ENCODE measurements at regions not wholly inside any gene's neighbourhood (a gene's known extent, or its start where the extent isn't known, plus 50 kb on each side); places are given as distances from the start of the nearest gene placed in this dataset.

- H3K4me1 ChIP-seq (ENCODE audit: control insufficient read depth, insufficient read depth, low read length): no peaks in the 10 kb centered on the region
- no peaks in the 10 kb centered on the region for H3K36me3 ChIP-seq (ENCODE audit: control insufficient read depth, insufficient read depth, low read length)
- no CpG with 5 or more reads among the region's 6 CpGs for WGBS (ENCODE audit: insufficient coverage, low lambda C conversion rate)
- no peak overlapping the region for H3K4me3 ChIP-seq (ENCODE audit: low read length)
- H3K27ac ChIP-seq (ENCODE audit: low read length): no peak overlapping the region
- DNase-seq: no peak
- H3K27me3 ChIP-seq (ENCODE audit: control insufficient read depth, insufficient read depth, low read length): peaks cover 5% of the 10 kb centered on the region
- no peaks in the 10 kb centered on the region for H3K9me3 ChIP-seq (ENCODE audit: control insufficient read depth, low read depth, low read length)
These were observed 332.2 kb downstream of the TEX29 start for GRCh38 chr13:111652676-111653075.

- Histone ChIP-seq H3K27me3 (ENCODE audit: control insufficient read depth, insufficient read depth, low read length) (peaks cover 5% of the 10 kb centered on the region), H3K27ac (ENCODE audit: low read length) (no peak overlapping the region), H3K9me3 (ENCODE audit: control insufficient read depth, low read depth, low read length) (no peaks in the 10 kb centered on the region), H3K4me1 (ENCODE audit: control insufficient read depth, insufficient read depth, low read length) (no peaks in the 10 kb centered on the region), H3K4me3 (ENCODE audit: low read length) (no peak overlapping the region), H3K36me3 (ENCODE audit: control insufficient read depth, insufficient read depth, low read length) (no peaks in the 10 kb centered on the region)
- 100% methylated on average over 1 of the region's 8 CpGs for WGBS (ENCODE audit: insufficient coverage, low lambda C conversion rate)
- DNase-seq: no peak
These were observed 334.1 kb downstream of the TEX29 start for GRCh38 chr13:111654531-111654930.

- H3K4me3 ChIP-seq (ENCODE audit: low read length): no peak overlapping the region
- no peaks in the 10 kb centered on the region for H3K9me3 ChIP-seq (ENCODE audit: control insufficient read depth, low read depth, low read length)
- no peaks in the 10 kb centered on the region for H3K36me3 ChIP-seq (ENCODE audit: control insufficient read depth, insufficient read depth, low read length)
- peaks cover 5% of the 10 kb centered on the region for H3K27me3 ChIP-seq (ENCODE audit: control insufficient read depth, insufficient read depth, low read length)
- no peaks in the 10 kb centered on the region for H3K4me1 ChIP-seq (ENCODE audit: control insufficient read depth, insufficient read depth, low read length)
- no peak overlapping the region for H3K27ac ChIP-seq (ENCODE audit: low read length)
- no CpG with 5 or more reads among the region's 19 CpGs for WGBS (ENCODE audit: insufficient coverage, low lambda C conversion rate)
- no peak for DNase-seq
These were observed 336.0 kb downstream of the TEX29 start for GRCh38 chr13:111656439-111656838.

- Histone ChIP-seq H3K27me3 (ENCODE audit: control insufficient read depth, insufficient read depth, low read length) (peaks cover 5% of the 10 kb centered on the region), H3K4me3 (ENCODE audit: low read length) (no peak overlapping the region), H3K4me1 (ENCODE audit: control insufficient read depth, insufficient read depth, low read length) (no peaks in the 10 kb centered on the region), H3K9me3 (ENCODE audit: control insufficient read depth, low read depth, low read length) (no peaks in the 10 kb centered on the region), H3K27ac (ENCODE audit: low read length) (no peak overlapping the region), H3K36me3 (ENCODE audit: control insufficient read depth, insufficient read depth, low read length) (no peaks in the 10 kb centered on the region)
- WGBS (ENCODE audit: insufficient coverage, low lambda C conversion rate): no CpG with 5 or more reads among the region's 5 CpGs
- DNase-seq: no peak
These were observed 336.6 kb downstream of the TEX29 start for GRCh38 chr13:111657013-111657412.

GRCh38 chr13:111658145-111659100, 338.0 kb downstream of the TEX29 start:
- H3K27ac ChIP-seq (ENCODE audit: low read length): no peak overlapping the region
- peaks cover 2% of the 10 kb centered on the region for H3K27me3 ChIP-seq (ENCODE audit: control insufficient read depth, insufficient read depth, low read length)
- H3K36me3 ChIP-seq (ENCODE audit: control insufficient read depth, insufficient read depth, low read length): no peaks in the 10 kb centered on the region
- DNase-seq: no peak
- H3K9me3 ChIP-seq (ENCODE audit: control insufficient read depth, low read depth, low read length): no peaks in the 10 kb centered on the region
- WGBS (ENCODE audit: insufficient coverage, low lambda C conversion rate): 0% methylated on average over 1 of the region's 16 CpGs
- H3K4me3 ChIP-seq (ENCODE audit: low read length): no peak overlapping the region
- H3K4me1 ChIP-seq (ENCODE audit: control insufficient read depth, insufficient read depth, low read length): no peaks in the 10 kb centered on the region

- no CpG with 5 or more reads among the region's 9 CpGs for whole genome bisulfite sequencing (ENCODE audit: insufficient coverage, low lambda C conversion rate)
These were observed 338.9 kb downstream of the TEX29 start for GRCh38 chr13:111659219-111659775.

GRCh38 chr13:111659842-111660241, 339.4 kb downstream of the TEX29 start:
- WGBS (ENCODE audit: insufficient coverage, low lambda C conversion rate): no CpG with 5 or more reads among the region's 7 CpGs
- H3K4me1 ChIP-seq (ENCODE audit: control insufficient read depth, insufficient read depth, low read length): no peaks in the 10 kb centered on the region
- no peak for DNase-seq
- H3K9me3 ChIP-seq (ENCODE audit: control insufficient read depth, low read depth, low read length): no peaks in the 10 kb centered on the region
- no peak overlapping the region for H3K4me3 ChIP-seq (ENCODE audit: low read length)
- no peak overlapping the region for H3K27ac ChIP-seq (ENCODE audit: low read length)
- H3K36me3 ChIP-seq (ENCODE audit: control insufficient read depth, insufficient read depth, low read length): no peaks in the 10 kb centered on the region
- no peaks in the 10 kb centered on the region for H3K27me3 ChIP-seq (ENCODE audit: control insufficient read depth, insufficient read depth, low read length)

More at GRCh38 chr13:111659219-111659775, 338.9 kb downstream of the TEX29 start:
- no peaks in the 10 kb centered on the region for H3K36me3 ChIP-seq (ENCODE audit: control insufficient read depth, insufficient read depth, low read length)
- peaks cover 2% of the 10 kb centered on the region for H3K27me3 ChIP-seq (ENCODE audit: control insufficient read depth, insufficient read depth, low read length)
- DNase-seq: no peak
- H3K4me1 ChIP-seq (ENCODE audit: control insufficient read depth, insufficient read depth, low read length): no peaks in the 10 kb centered on the region
- no peaks in the 10 kb centered on the region for H3K9me3 ChIP-seq (ENCODE audit: control insufficient read depth, low read depth, low read length)
- H3K4me3 ChIP-seq (ENCODE audit: low read length): no peak overlapping the region
- no peak overlapping the region for H3K27ac ChIP-seq (ENCODE audit: low read length)

- no peaks in the 10 kb centered on the region for H3K4me1 ChIP-seq (ENCODE audit: control insufficient read depth, insufficient read depth, low read length)
- no peaks in the 10 kb centered on the region for H3K27me3 ChIP-seq (ENCODE audit: control insufficient read depth, insufficient read depth, low read length)
- no peak overlapping the region for H3K27ac ChIP-seq (ENCODE audit: low read length)
- no peak overlapping the region for H3K4me3 ChIP-seq (ENCODE audit: low read length)
- H3K9me3 ChIP-seq (ENCODE audit: control insufficient read depth, low read depth, low read length): no peaks in the 10 kb centered on the region
- no peak for DNase-seq
- H3K36me3 ChIP-seq (ENCODE audit: control insufficient read depth, insufficient read depth, low read length): no peaks in the 10 kb centered on the region
- no CpG with 5 or more reads among the region's 13 CpGs for WGBS (ENCODE audit: insufficient coverage, low lambda C conversion rate)
These were observed 340.6 kb downstream of the TEX29 start for GRCh38 chr13:111661052-111661451.

GRCh38 chr13:111661776-111662175, 341.3 kb downstream of the TEX29 start:
- WGBS (ENCODE audit: insufficient coverage, low lambda C conversion rate): 80% methylated on average over 1 of the region's 9 CpGs
- H3K9me3 ChIP-seq (ENCODE audit: control insufficient read depth, low read depth, low read length): no peaks in the 10 kb centered on the region
- H3K27me3 ChIP-seq (ENCODE audit: control insufficient read depth, insufficient read depth, low read length): no peaks in the 10 kb centered on the region
- no peaks in the 10 kb centered on the region for H3K36me3 ChIP-seq (ENCODE audit: control insufficient read depth, insufficient read depth, low read length)
- no peak overlapping the region for H3K4me3 ChIP-seq (ENCODE audit: low read length)
- no peaks in the 10 kb centered on the region for H3K4me1 ChIP-seq (ENCODE audit: control insufficient read depth, insufficient read depth, low read length)
- H3K27ac ChIP-seq (ENCODE audit: low read length): no peak overlapping the region
- no peak for DNase-seq

- Histone ChIP-seq H3K4me1 (ENCODE audit: control insufficient read depth, insufficient read depth, low read length) (no peaks in the 10 kb centered on the region), H3K27me3 (ENCODE audit: control insufficient read depth, insufficient read depth, low read length) (no peaks in the 10 kb centered on the region), H3K27ac (ENCODE audit: low read length) (no peak overlapping the region), H3K36me3 (ENCODE audit: control insufficient read depth, insufficient read depth, low read length) (no peaks in the 10 kb centered on the region), H3K4me3 (ENCODE audit: low read length) (no peak overlapping the region), H3K9me3 (ENCODE audit: control insufficient read depth, low read depth, low read length) (no peaks in the 10 kb centered on the region)
- no peak for DNase-seq
- no CpG with 5 or more reads among the region's 5 CpGs for WGBS (ENCODE audit: insufficient coverage, low lambda C conversion rate)
These were observed 342.0 kb downstream of the TEX29 start for GRCh38 chr13:111662451-111662850.
